GM23338 (cell line): ENCODE measurements at regions not wholly inside any gene's neighbourhood (a gene's known extent, or its start where the extent isn't known, plus 50 kb on each side); places are given as distances from the start of the nearest gene placed in this dataset.

Experiments
- ATAC-seq: fragments of 200-7000 bp; cut with Tn5 transposase; 3 replicates; pipeline ENCODE4 v1.9.1; 2020
- DNase-seq: peaks from one replicate; pipeline ENCODE4 v3.0.0-alpha.2; 2015; ENCODE audit warnings: low spot score
- H2AFZ ChIP-seq: fragments of 200-600 bp; sonication (generic); 2 replicates; pipeline ENCODE4 v1.8.0; 2016; ENCODE audit warnings: antibody characterized with exemption, mild to moderate bottlenecking, moderate library complexity
- H3F3A ChIP-seq: fragments of 200-600 bp; sonication (generic); replicated peaks from 2 replicates; pipeline ENCODE4 v1.8.0; 2017; ENCODE audit warnings: antibody characterized with exemption, mixed run types, low read depth
- H3K27ac ChIP-seq: fragments of 200-600 bp; sonication (generic); 2 replicates; pipeline ENCODE4 v1.6.1; 2016; ENCODE audit warnings: low read depth
- H3K27me3 ChIP-seq: fragments of 200-600 bp; sonication (generic); 2 replicates; pipeline ENCODE4 v1.8.0; 2016; ENCODE audit warnings: mild to moderate bottlenecking, mixed run types, moderate library complexity; ENCODE audit not compliant: insufficient read depth
- H3K36me3 ChIP-seq: fragments of 200-600 bp; sonication (generic); 2 replicates; pipeline ENCODE4 v1.8.0; 2016; ENCODE audit warnings: mild to moderate bottlenecking; ENCODE audit not compliant: insufficient read depth
- H3K4me1 ChIP-seq: fragments of 200-600 bp; sonication (generic); 2 replicates; pipeline ENCODE4 v1.8.0; 2016; ENCODE audit warnings: mild to moderate bottlenecking, moderate library complexity; ENCODE audit not compliant: insufficient read depth
- H3K4me2 ChIP-seq: fragments of 200-600 bp; sonication (generic); 2 replicates; pipeline ENCODE4 v1.7.1; 2017; ENCODE audit warnings: mixed run types
- H3K4me3 ChIP-seq: fragments of 200-600 bp; sonication (generic); 2 replicates; pipeline ENCODE4 v1.6.1; 2016; ENCODE audit warnings: mixed run types
- H3K79me2 ChIP-seq: fragments of 200-600 bp; sonication (generic); replicated peaks from 2 replicates; pipeline ENCODE4 v1.8.0; 2017; ENCODE audit warnings: mild to moderate bottlenecking; ENCODE audit not compliant: insufficient read depth
- H3K9me2 ChIP-seq: fragments of 200-600 bp; sonication (generic); 2 replicates; pipeline ENCODE4 v1.8.0; 2017; ENCODE audit not compliant: insufficient read depth
- H4K20me1 ChIP-seq: fragments of 200-600 bp; sonication (generic); replicated peaks from 2 replicates; pipeline ENCODE4 v1.8.0; 2017; ENCODE audit warnings: mild to moderate bottlenecking; ENCODE audit not compliant: insufficient read depth
- H3K27ac Mint-ChIP-seq: 2 replicates; pipeline ENCODE4 v1.8.0; 2020; ENCODE audit warnings: inconsistent platforms, mild to moderate bottlenecking, moderate library complexity, mixed read lengths
- H3K27me3 Mint-ChIP-seq: 3 replicates; pipeline ENCODE4 v1.8.0; 2022; ENCODE audit warnings: low read depth, mild to moderate bottlenecking, moderate library complexity, mixed read lengths, inconsistent platforms; ENCODE audit not compliant: insufficient read depth, poor library complexity
- H3K36me3 Mint-ChIP-seq: 3 replicates; pipeline ENCODE4 v1.8.0; 2021; ENCODE audit warnings: low read depth, mild to moderate bottlenecking, inconsistent platforms, moderate library complexity, mixed read lengths
- H3K4me1 Mint-ChIP-seq: 3 replicates; pipeline ENCODE4 v1.8.0; 2020; ENCODE audit warnings: mild to moderate bottlenecking, inconsistent platforms, mixed read lengths
- H3K4me3 Mint-ChIP-seq: 3 replicates; pipeline ENCODE4 v1.8.0; 2021; ENCODE audit warnings: moderate library complexity, mild to moderate bottlenecking, inconsistent platforms, mixed read lengths
- H3K9me3 Mint-ChIP-seq: 3 replicates; pipeline ENCODE4 v1.8.0; 2020; ENCODE audit warnings: moderate library complexity, mild to moderate bottlenecking, inconsistent platforms, mixed read lengths
- EZH2 ChIP-seq: fragments of 200-600 bp; sonication (generic); IDR thresholded peaks from one replicate; pipeline ENCODE4 v1.8.0; 2017; ENCODE audit warnings: antibody characterized with exemption, mild to moderate bottlenecking, low read depth; ENCODE audit not compliant: unreplicated experiment
- JUNB ChIP-seq: IDR thresholded peaks from one replicate; pipeline ENCODE4 v1.6.1; 2016; ENCODE audit warnings: antibody characterized with exemption; ENCODE audit not compliant: unreplicated experiment
- NANOG ChIP-seq: IDR thresholded peaks from 2 replicates; pipeline ENCODE4 v1.6.1; 2016; ENCODE audit warnings: antibody characterized with exemption, borderline replicate concordance
- POLR2AphosphoS5 ChIP-seq: IDR thresholded peaks from 2 replicates; pipeline ENCODE4 v1.6.1; 2016; ENCODE audit warnings: antibody characterized with exemption, low read depth
- REST ChIP-seq: IDR thresholded peaks from one replicate; pipeline ENCODE4 v1.6.1; 2018; ENCODE audit warnings: antibody characterized with exemption; ENCODE audit not compliant: unreplicated experiment
- STAT1 ChIP-seq: IDR thresholded peaks from one replicate; pipeline ENCODE4 v1.6.1; 2016; ENCODE audit warnings: antibody characterized with exemption; ENCODE audit not compliant: unreplicated experiment
- ZNF462 ChIP-seq: fragments of 250-450 bp; sonication (Bioruptor Pico); IDR thresholded peaks from 2 replicates; pipeline ENCODE4 v1.5.0; 2020; ENCODE audit warnings: mild to moderate bottlenecking, moderate library complexity
- TF ChIP-seq, protein P1 (sequence below): IDR thresholded peaks from 2 replicates; pipeline ENCODE4 v1.6.1; 2016; ENCODE audit warnings: antibody characterized with exemption

GRCh38 chr20:52645822-52646221, 326.3 kb upstream of the TSHZ2 start (continued):
- TF ChIP-seq, protein P1, sequence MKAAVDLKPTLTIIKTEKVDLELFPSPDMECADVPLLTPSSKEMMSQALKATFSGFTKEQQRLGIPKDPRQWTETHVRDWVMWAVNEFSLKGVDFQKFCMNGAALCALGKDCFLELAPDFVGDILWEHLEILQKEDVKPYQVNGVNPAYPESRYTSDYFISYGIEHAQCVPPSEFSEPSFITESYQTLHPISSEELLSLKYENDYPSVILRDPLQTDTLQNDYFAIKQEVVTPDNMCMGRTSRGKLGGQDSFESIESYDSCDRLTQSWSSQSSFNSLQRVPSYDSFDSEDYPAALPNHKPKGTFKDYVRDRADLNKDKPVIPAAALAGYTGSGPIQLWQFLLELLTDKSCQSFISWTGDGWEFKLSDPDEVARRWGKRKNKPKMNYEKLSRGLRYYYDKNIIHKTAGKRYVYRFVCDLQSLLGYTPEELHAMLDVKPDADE, result no peak
- no peak for TF ChIP-seq POLR2AphosphoS5
- no peak for TF ChIP-seq NANOG
- no peak for TF ChIP-seq REST
- TF ChIP-seq JUNB, result no peak

GRCh38 chr20:52643034-52643433, 329.1 kb upstream of the TSHZ2 start:
- H3K27ac Mint-ChIP-seq, result no peak overlapping the region
- DNase-seq (no peak), ATAC-seq (no peak)
- Histone ChIP-seq H3K36me3 (no peaks in the 10 kb centered on the region), H2AFZ (no peak overlapping the region), H4K20me1 (no peaks in the 10 kb centered on the region), H3F3A (no peaks in the 10 kb centered on the region), H3K27me3 (no peaks in the 10 kb centered on the region), H3K4me1 (0 out of 2 replicates have a peak, but pooled peaks cover 7% of the 10 kb centered on the region), H3K27ac (no peak overlapping the region), H3K79me2 (no peaks in the 10 kb centered on the region), H3K4me2 (no peak overlapping the region), H3K4me3 (no peak overlapping the region), H3K9me2 (peaks cover 5% of the 10 kb centered on the region; the same call in 1 of the 2 replicates)
- H3K27me3 Mint-ChIP-seq, result no peaks in the 10 kb centered on the region
- no peak overlapping the region for H3K4me3 Mint-ChIP-seq
- TF ChIP-seq POLR2AphosphoS5 (no peak), ZNF462 (CRISPR knock-in tag) (no peak), JUNB (no peak), EZH2 (no peak), STAT1 (no peak), REST (no peak)
- H3K4me1 Mint-ChIP-seq, result peaks cover 7% of the 10 kb centered on the region; the same call in 2 of the 3 replicates
- H3K36me3 Mint-ChIP-seq, result no peaks in the 10 kb centered on the region
- peaks cover 3% of the 10 kb centered on the region; the same call in 2 of the 3 replicates for H3K9me3 Mint-ChIP-seq
